HEK293 (cell line): ENCODE measurements at regions not wholly inside any gene's neighbourhood (a gene's known extent, or its start where the extent isn't known, plus 50 kb on each side); places are given as distances from the start of the nearest gene placed in this dataset.
"Not testable (repeated sequence)": the region's sequence is repeated elsewhere in the genome, so short reads cannot be mapped to it uniquely, and the experiment has no call there.

Experiments
- ZNF121 ChIP-seq: fragments of 450-650 bp; formaldehyde crosslinking; IDR thresholded peaks from 2 replicates; pipeline ENCODE4 v1.5.1; 2016; ENCODE audit warnings: missing biosample characterization, missing genetic modification characterization
- ZNF585B ChIP-seq: fragments of 450-650 bp; formaldehyde crosslinking; IDR thresholded peaks from 2 replicates; pipeline ENCODE4 v1.5.1; 2016; ENCODE audit warnings: missing biosample characterization, missing genetic modification characterization

GRCh38 chr5:85392309-85392708, 1007.6 kb upstream of the EDIL3 start:
- not testable (repeated sequence) for TF ChIP-seq ZNF585B, ZNF121 (tag by site-specific recombination)
